Endothelial cell of umbilical vein (primary cell): ENCODE measurements at regions not wholly inside any gene's neighbourhood (a gene's known extent, or its start where the extent isn't known, plus 50 kb on each side); places are given as distances from the start of the nearest gene placed in this dataset.

Source experiments
- BruUV-seq: library from RNA; stranded (reverse); fragments of 400-500 nt; replicated peaks from 2 replicates; lab custom pipeline; 2021; lab: Mats Ljungman, UMichigan
- CTCF ChIA-PET: fragments of 300-600, 350-600 bp; sonication (Branson Sonifier 250); formaldehyde crosslinking; loops from one replicate; lab custom pipeline; 2021; ENCODE audit warnings: antibody characterized with exemption, inconsistent platforms; lab: Charles Lee
- POLR2A ChIA-PET: fragments of 300-600, 350-600 bp; sonication (Branson Sonifier 250); formaldehyde crosslinking; loops from one replicate; lab custom pipeline; 2021; ENCODE audit warnings: antibody characterized with exemption, inconsistent platforms; lab: Charles Lee
- DNase-seq: peaks from one replicate; pipeline ENCODE4 v3.0.0-alpha.2; 2011; ENCODE audit warnings: low read depth, low spot score
- FAIRE-seq: peaks from 2 replicates; lab custom pipeline; 2011; peaks lifted over from hg19 to GRCh38; lab: Jason Lieb, UNC
- H2AFZ ChIP-seq: 2 replicates; pipeline ENCODE4 v1.6.0; 2012; ENCODE audit warnings: low read depth, low read length, control low read depth, inconsistent platforms
- H3K27ac ChIP-seq: 2 replicates; pipeline ENCODE4 v1.5.1; 2011; ENCODE audit warnings: low read depth, mild to moderate bottlenecking, control low read depth, low read length, moderate library complexity; ENCODE audit not compliant: insufficient read depth
- H3K27me3 ChIP-seq, 2 experiments: 2 replicates each; pipeline versions ENCODE4 v1.6.0 to v1.6.1; 2011; ENCODE audit warnings: low read length in 2 of 2, mixed read lengths in 1 of 2; ENCODE audit not compliant: control insufficient read depth in 2 of 2, insufficient read depth in 2 of 2
- H3K36me3 ChIP-seq, 2 experiments: 2 replicates in 1 of 2; 3 replicates in 1 of 2; pipeline ENCODE4 v1.5.1; 2011; ENCODE audit warnings: low read length in 2 of 2, mild to moderate bottlenecking in 1 of 2, moderate library complexity in 1 of 2; ENCODE audit not compliant: control insufficient read depth in 2 of 2, insufficient read depth in 2 of 2; ENCODE audit errors: extremely low read depth in 1 of 2
- H3K4me1 ChIP-seq: 3 replicates; pipeline ENCODE4 v1.5.1; 2011; ENCODE audit warnings: mild to moderate bottlenecking, low read length; ENCODE audit not compliant: control insufficient read depth, insufficient read depth; ENCODE audit errors: extremely low read depth
- H3K4me2 ChIP-seq: 2 replicates; pipeline ENCODE4 v1.6.1; 2011; ENCODE audit warnings: low read length, control low read depth, mixed read lengths; ENCODE audit not compliant: insufficient read depth
- H3K4me3 ChIP-seq, 3 experiments: fragments of 200-600 bp in 1 of 3; sonication (generic), shearing (Covaris generic) in 1 of 3; replicated peaks in 1 of 3; 2 replicates each; pipeline ENCODE4 v1.5.1; 2011 to 2016; ENCODE audit warnings: control low read depth in 3 of 3, low read length in 3 of 3, mild to moderate bottlenecking in 2 of 3, inconsistent platforms in 1 of 3, low read depth in 1 of 3, moderate library complexity in 1 of 3; ENCODE audit not compliant: insufficient read depth in 1 of 3
- H3K79me2 ChIP-seq: 2 replicates; pipeline ENCODE4 v1.6.0; 2012; ENCODE audit warnings: low read length, inconsistent platforms; ENCODE audit not compliant: control insufficient read depth, insufficient read depth
- H3K9ac ChIP-seq: replicated peaks from 2 replicates; pipeline ENCODE3; 2011; ENCODE audit warnings: low read length, control low read depth; ENCODE audit not compliant: insufficient read depth; ENCODE audit errors: extremely low read depth
- H3K9me1 ChIP-seq: replicated peaks from 3 replicates; pipeline ENCODE4 v1.6.0; 2011; ENCODE audit warnings: mild to moderate bottlenecking, low read length; ENCODE audit not compliant: control insufficient read depth, insufficient read depth; ENCODE audit errors: extremely low read depth
- H3K9me3 ChIP-seq: replicated peaks from 2 replicates; pipeline ENCODE4 v1.5.1; 2012; ENCODE audit warnings: low read length, inconsistent platforms; ENCODE audit not compliant: control insufficient read depth, insufficient read depth
- H4K20me1 ChIP-seq: replicated peaks from 2 replicates; pipeline ENCODE3; 2011; ENCODE audit warnings: mild to moderate bottlenecking, low read length; ENCODE audit not compliant: control insufficient read depth, insufficient read depth; ENCODE audit errors: extremely low read depth
- EZH2 ChIP-seq: IDR thresholded peaks from 2 replicates; pipeline ENCODE4 v1.6.1; 2012; ENCODE audit warnings: borderline replicate concordance, low read depth, mild to moderate bottlenecking, moderate library complexity, low read length, inconsistent platforms; ENCODE audit not compliant: severe bottlenecking
- FOS ChIP-seq: IDR thresholded peaks from 2 replicates; pipeline ENCODE4 v1.6.1; 2011; ENCODE audit warnings: mild to moderate bottlenecking, low read length, moderate library complexity, borderline replicate concordance; ENCODE audit not compliant: insufficient read depth
- GATA2 ChIP-seq: IDR thresholded peaks from 2 replicates; pipeline ENCODE4 v1.7.0; 2011; ENCODE audit warnings: low read depth, mild to moderate bottlenecking, moderate library complexity, mixed read lengths, low read length; ENCODE audit not compliant: insufficient read length, insufficient read depth
- JUN ChIP-seq: IDR thresholded peaks from 2 replicates; pipeline ENCODE4 v1.6.1; 2011; ENCODE audit warnings: borderline replicate concordance, low read depth; ENCODE audit not compliant: insufficient read length, insufficient read depth
- MYC ChIP-seq: IDR thresholded peaks from one replicate; pipeline ENCODE4 v1.6.1; 2011; ENCODE audit warnings: mild to moderate bottlenecking, low read depth, low read length
- POLR2A ChIP-seq: IDR thresholded peaks from 2 replicates; pipeline ENCODE4 v1.6.1; 2012; ENCODE audit warnings: low read depth, mild to moderate bottlenecking, control low read depth, low read length
- POLR2AphosphoS5 ChIP-seq: IDR thresholded peaks from 2 replicates; pipeline ENCODE4 v1.6.1; 2012; ENCODE audit warnings: low read depth, mild to moderate bottlenecking, control low read depth, low read length, moderate library complexity; ENCODE audit not compliant: insufficient read depth
- dilution Hi-C: fragments of 300-500 bp; cut with MboI; formaldehyde crosslinking; loops from one replicate; pipeline ENCODE4 v1.15.0; 2019; ENCODE audit warnings: low sequenced_read_pairs; ENCODE audit not compliant: extremely low pct_ligation_motif_present
- intact Hi-C: fragments of 100-400 bp; cut with micrococcal nuclease; formaldehyde crosslinking; loops from one replicate; pipeline ENCODE4 v1.10.0; 2022
- TF ChIP-seq, protein P1 (sequence below), 2 donors: IDR thresholded peaks; 1 replicate in 1 of 2; 2 replicates in 1 of 2; pipeline ENCODE4 v1.5.1; 2011; ENCODE audit warnings: low read length in 2 of 2, mild to moderate bottlenecking in 2 of 2, moderate library complexity in 2 of 2, control low read depth in 1 of 2, inconsistent platforms in 1 of 2, low read depth in 1 of 2; ENCODE audit not compliant: insufficient read depth in 1 of 2; ENCODE audit errors: extremely low read depth in 1 of 2
- TF ChIP-seq, protein P2 (sequence below): IDR thresholded peaks from 2 replicates; pipeline ENCODE4 v1.6.1; 2011; ENCODE audit not compliant: insufficient read depth, insufficient read length

DNA sequence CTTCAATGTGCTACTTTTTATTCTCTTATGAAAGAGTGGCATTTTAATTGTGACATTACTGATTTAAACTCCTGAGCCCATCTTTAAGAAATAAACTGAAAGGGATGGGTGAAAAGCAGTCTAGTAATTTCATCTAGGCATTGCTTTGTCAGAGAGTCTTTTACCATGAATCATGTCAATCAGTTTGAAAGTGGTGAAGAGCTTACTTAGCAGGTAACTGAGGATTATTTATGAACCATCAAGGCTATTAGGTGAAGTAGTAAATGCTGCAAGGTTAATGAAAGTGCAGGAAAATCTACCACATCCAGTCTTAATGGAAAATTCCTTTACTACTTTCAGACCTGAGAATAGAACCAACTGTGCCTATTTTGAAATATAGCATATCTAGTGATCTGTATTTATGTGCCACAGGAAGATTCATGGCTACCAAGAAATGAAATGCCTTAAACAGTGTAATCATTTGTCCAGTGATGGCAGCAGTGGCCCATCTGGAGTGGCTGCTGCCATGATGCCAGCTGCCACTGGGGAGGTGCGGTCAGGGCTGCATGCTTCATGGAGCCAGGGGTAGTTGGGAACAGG, 368.9 kb downstream of the SLITRK6 start:
- no peak for FAIRE-seq
- no peaks in the 10 kb centered on the region for H3K4me1 ChIP-seq
- no peaks in the 10 kb centered on the region for H4K20me1 ChIP-seq
- dilution Hi-C loops (no loop called here), intact Hi-C loops (no loop called here)
- H3K9me3 ChIP-seq = peaks cover 4% of the 10 kb centered on the region
- H2AFZ ChIP-seq = no peak overlapping the region
- ChIA-PET POLR2A (no interaction called here), CTCF (no interaction called here)
- no peak overlapping the region for H3K27ac ChIP-seq
- no peak for TF ChIP-seq MYC
- TF ChIP-seq GATA2 = no peak
- no peak for TF ChIP-seq EZH2
- no peak for TF ChIP-seq POLR2A
- TF ChIP-seq JUN = no peak
- TF ChIP-seq, protein P1, sequence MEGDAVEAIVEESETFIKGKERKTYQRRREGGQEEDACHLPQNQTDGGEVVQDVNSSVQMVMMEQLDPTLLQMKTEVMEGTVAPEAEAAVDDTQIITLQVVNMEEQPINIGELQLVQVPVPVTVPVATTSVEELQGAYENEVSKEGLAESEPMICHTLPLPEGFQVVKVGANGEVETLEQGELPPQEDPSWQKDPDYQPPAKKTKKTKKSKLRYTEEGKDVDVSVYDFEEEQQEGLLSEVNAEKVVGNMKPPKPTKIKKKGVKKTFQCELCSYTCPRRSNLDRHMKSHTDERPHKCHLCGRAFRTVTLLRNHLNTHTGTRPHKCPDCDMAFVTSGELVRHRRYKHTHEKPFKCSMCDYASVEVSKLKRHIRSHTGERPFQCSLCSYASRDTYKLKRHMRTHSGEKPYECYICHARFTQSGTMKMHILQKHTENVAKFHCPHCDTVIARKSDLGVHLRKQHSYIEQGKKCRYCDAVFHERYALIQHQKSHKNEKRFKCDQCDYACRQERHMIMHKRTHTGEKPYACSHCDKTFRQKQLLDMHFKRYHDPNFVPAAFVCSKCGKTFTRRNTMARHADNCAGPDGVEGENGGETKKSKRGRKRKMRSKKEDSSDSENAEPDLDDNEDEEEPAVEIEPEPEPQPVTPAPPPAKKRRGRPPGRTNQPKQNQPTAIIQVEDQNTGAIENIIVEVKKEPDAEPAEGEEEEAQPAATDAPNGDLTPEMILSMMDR (IDR thresholded peaks at IDR 0.05; ENCODE audit: extremely low read depth in 1 of 2, insufficient read depth in 1 of 2, low read depth in 1 of 2, low read length in 2 of 2) = no peak
- TF ChIP-seq FOS = no peak
- TF ChIP-seq, protein P2, sequence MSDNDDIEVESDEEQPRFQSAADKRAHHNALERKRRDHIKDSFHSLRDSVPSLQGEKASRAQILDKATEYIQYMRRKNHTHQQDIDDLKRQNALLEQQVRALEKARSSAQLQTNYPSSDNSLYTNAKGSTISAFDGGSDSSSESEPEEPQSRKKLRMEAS = no peak
- TF ChIP-seq POLR2AphosphoS5 = no peak
- H3K4me2 ChIP-seq = no peak overlapping the region
- no peak overlapping the region for H3K9ac ChIP-seq
- H3K4me3 ChIP-seq = no peak overlapping the region
- no peaks in the 10 kb centered on the region for H3K27me3 ChIP-seq
- no peaks in the 10 kb centered on the region for H3K79me2 ChIP-seq
- no peaks in the 10 kb centered on the region for H3K9me1 ChIP-seq
- H3K36me3 ChIP-seq = no peaks in the 10 kb centered on the region
- BruUV-seq = no TSS peak
- no peak for DNase-seq
